ENCODE measurements at regions not wholly inside any gene's neighbourhood (a gene's known extent, or its start where the extent isn't known, plus 50 kb on each side); places are given as distances from the start of the nearest gene placed in this dataset.

GRCh38 chr5:89097103-89097502, 214.1 kb upstream of the MEF2C start:
- Histone ChIP-seq H3K9ac (ENCODE audit: low read length) (no peak overlapping the region), H3F3A (ENCODE audit: insufficient read depth, low read length, poor library complexity, severe bottlenecking) (no peaks in the 10 kb centered on the region), H3K4me3 (ENCODE audit: low read length) (no peak overlapping the region), H3K9me2 (ENCODE audit: insufficient read depth, low read length) (no peaks in the 10 kb centered on the region), H3K79me2 (replicated peaks; ENCODE audit: insufficient read depth, low read length) (no peaks in the 10 kb centered on the region), H4K20me1 (ENCODE audit: insufficient read depth) (no peaks in the 10 kb centered on the region), H3K27ac (ENCODE audit: low read length) (no peak overlapping the region), H3K27me3 (ENCODE audit: insufficient read depth, low read depth, low read length) (no peaks in the 10 kb centered on the region), H3K36me3 (ENCODE audit: insufficient read depth, low read length) (no peaks in the 10 kb centered on the region), H3K4me2 (ENCODE audit: low read length) (no peak overlapping the region), H3K9me3 (ENCODE audit: low read length) (no peaks in the 10 kb centered on the region), H2AFZ (ENCODE audit: low read depth, low read length) (no peak overlapping the region)
- TF ChIP-seq MXI1 (conservative IDR thresholded peaks at IDR 0.05; ENCODE audit: poor library complexity, severe bottlenecking) (no peak), EZH2 (IDR thresholded peaks at IDR 0.05; ENCODE audit: borderline replicate concordance, insufficient read depth, low read length, poor library complexity, severe bottlenecking) (no peak), POLR2AphosphoS5 (IDR thresholded peaks at IDR 0.05) (no peak), CTCF (IDR thresholded peaks at IDR 0.05; ENCODE audit: poor library complexity, severe bottlenecking) (no peak), EP300 (conservative IDR thresholded peaks at IDR 0.05; ENCODE audit: poor library complexity, severe bottlenecking) (no peak), TAF1 (IDR thresholded peaks at IDR 0.05; ENCODE audit: low read depth) (no peak), RAD21 (conservative IDR thresholded peaks at IDR 0.05) (no peak), REST (IDR thresholded peaks at IDR 0.05; ENCODE audit: borderline replicate concordance) (no peak), SMC3 (conservative IDR thresholded peaks at IDR 0.05; ENCODE audit: poor library complexity) (no peak)

- H3F3A ChIP-seq (ENCODE audit: insufficient read depth, low read length, poor library complexity, severe bottlenecking): no peaks in the 10 kb centered on the region
- no peaks in the 10 kb centered on the region for H3K9me3 ChIP-seq (ENCODE audit: low read length)
- H3K4me2 ChIP-seq (ENCODE audit: low read length): no peak overlapping the region
- TF ChIP-seq POLR2AphosphoS5 (IDR thresholded peaks at IDR 0.05) (no peak), EZH2 (IDR thresholded peaks at IDR 0.05; ENCODE audit: borderline replicate concordance, insufficient read depth, low read length, poor library complexity, severe bottlenecking) (no peak), RAD21 (conservative IDR thresholded peaks at IDR 0.05) (no peak), TAF1 (IDR thresholded peaks at IDR 0.05; ENCODE audit: low read depth) (no peak), SMC3 (conservative IDR thresholded peaks at IDR 0.05; ENCODE audit: poor library complexity) (no peak), CTCF (IDR thresholded peaks at IDR 0.05; ENCODE audit: poor library complexity, severe bottlenecking) (no peak), REST (IDR thresholded peaks at IDR 0.05; ENCODE audit: borderline replicate concordance) (no peak), MXI1 (conservative IDR thresholded peaks at IDR 0.05; ENCODE audit: poor library complexity, severe bottlenecking) (no peak), EP300 (conservative IDR thresholded peaks at IDR 0.05; ENCODE audit: poor library complexity, severe bottlenecking) (no peak)
- H3K4me3 ChIP-seq (ENCODE audit: low read length): no peak overlapping the region
- no peaks in the 10 kb centered on the region for H3K9me2 ChIP-seq (ENCODE audit: insufficient read depth, low read length)
- H2AFZ ChIP-seq (ENCODE audit: low read depth, low read length): no peak overlapping the region
- H4K20me1 ChIP-seq (ENCODE audit: insufficient read depth): no peaks in the 10 kb centered on the region
- no peaks in the 10 kb centered on the region for H3K36me3 ChIP-seq (ENCODE audit: insufficient read depth, low read length)
- no peak overlapping the region for H3K27ac ChIP-seq (ENCODE audit: low read length)
- no peak overlapping the region for H3K9ac ChIP-seq (ENCODE audit: low read length)
- H3K27me3 ChIP-seq (ENCODE audit: insufficient read depth, low read depth, low read length): no peaks in the 10 kb centered on the region
- H3K79me2 ChIP-seq (replicated peaks; ENCODE audit: insufficient read depth, low read length): no peaks in the 10 kb centered on the region
Measured at GRCh38 chr5:89095341-89095740, 212.4 kb upstream of the MEF2C start.

Measured in neural cell (in vitro differentiated cells).